DOHH2 (cell line): ENCODE measurements at regions not wholly inside any gene's neighbourhood (a gene's known extent, or its start where the extent isn't known, plus 50 kb on each side); places are given as distances from the start of the nearest gene placed in this dataset.

Experiments
- H3F3A ChIP-seq: fragments of 200-600 bp; sonication (generic), shearing (Covaris generic); 2 replicates; pipeline ENCODE4 v1.6.0; 2016; ENCODE audit warnings: antibody characterized with exemption, mild to moderate bottlenecking; ENCODE audit not compliant: control insufficient read depth, insufficient read depth
- H3K27ac ChIP-seq: fragments of 200-600 bp; sonication (generic); 2 replicates; pipeline ENCODE4 v1.5.1; 2014; ENCODE audit warnings: low read depth, mild to moderate bottlenecking, low read length, moderate library complexity
- H3K27me3 ChIP-seq: fragments of 200-600 bp; sonication (generic); 2 replicates; pipeline ENCODE4 v1.6.1; 2014; ENCODE audit warnings: mild to moderate bottlenecking, low read length, mixed read lengths; ENCODE audit not compliant: control insufficient read depth
- H3K36me3 ChIP-seq: fragments of 200-600 bp; sonication (generic); 2 replicates; pipeline ENCODE4 v1.6.1; 2014; ENCODE audit warnings: mild to moderate bottlenecking, low read length, moderate library complexity, mixed read lengths; ENCODE audit not compliant: control insufficient read depth
- H3K4me1 ChIP-seq: fragments of 200-600 bp; sonication (generic); 2 replicates; pipeline ENCODE4 v1.6.1; 2014; ENCODE audit warnings: mild to moderate bottlenecking, low read length, mixed read lengths; ENCODE audit not compliant: control insufficient read depth
- H3K4me2 ChIP-seq: fragments of 200-600 bp; sonication (generic); 2 replicates; pipeline ENCODE4 v1.6.0; 2014; ENCODE audit warnings: mild to moderate bottlenecking, low read length, moderate library complexity
- H3K4me3 ChIP-seq: fragments of 200-600 bp; sonication (generic); 2 replicates; pipeline ENCODE4 v1.5.1; 2014; ENCODE audit warnings: mild to moderate bottlenecking, low read length, mixed read lengths
- H3K79me2 ChIP-seq: fragments of 200-600 bp; sonication (generic); 2 replicates; pipeline ENCODE4 v1.6.1; 2014; ENCODE audit warnings: mild to moderate bottlenecking, low read length, mixed read lengths; ENCODE audit not compliant: control insufficient read depth
- H3K9me2 ChIP-seq: fragments of 200-600 bp; sonication (generic); replicated peaks from 2 replicates; pipeline ENCODE4 v1.6.1; 2014; ENCODE audit warnings: mild to moderate bottlenecking, low read length, mixed read lengths; ENCODE audit not compliant: control insufficient read depth
- H3K9me3 ChIP-seq: fragments of 200-600 bp; sonication (generic); 2 replicates; pipeline ENCODE4 v1.6.1; 2014; ENCODE audit warnings: antibody characterized with exemption, low read length, mixed read lengths; ENCODE audit not compliant: control insufficient read depth, insufficient read depth
- H4K20me1 ChIP-seq: fragments of 200-600 bp; sonication (generic); 2 replicates; pipeline ENCODE4 v1.6.0; 2014; ENCODE audit warnings: low read depth, mild to moderate bottlenecking, antibody characterized with exemption, low read length, moderate library complexity; ENCODE audit not compliant: control insufficient read depth, insufficient read depth
- CTCF ChIP-seq: fragments of 200-600 bp; sonication (generic); IDR thresholded peaks from one replicate; pipeline ENCODE4 v1.5.1; 2014; ENCODE audit warnings: antibody characterized with exemption, mild to moderate bottlenecking, low read depth, low read length; ENCODE audit not compliant: poor library complexity, severe bottlenecking
- EZH2phosphoT487 ChIP-seq: fragments of 200-600 bp; sonication (generic); IDR thresholded peaks from 2 replicates; pipeline ENCODE4 v1.6.1; 2017; ENCODE audit warnings: borderline replicate concordance, mild to moderate bottlenecking, antibody characterized with exemption, low read length, moderate library complexity, mixed read lengths

GRCh38 chr2:160931531-160931930 lies 228.7 kb upstream of the TANK start:
- H3F3A ChIP-seq = no peaks in the 10 kb centered on the region
- no peaks in the 10 kb centered on the region for H3K79me2 ChIP-seq
- H3K4me2 ChIP-seq = no peak overlapping the region
- no peaks in the 10 kb centered on the region for H3K36me3 ChIP-seq
- no peak overlapping the region for H3K27ac ChIP-seq
- no peaks in the 10 kb centered on the region for H4K20me1 ChIP-seq
- no peak for TF ChIP-seq CTCF
- TF ChIP-seq EZH2phosphoT487 = no peak
- H3K9me3 ChIP-seq = no peaks in the 10 kb centered on the region
- no peaks in the 10 kb centered on the region for H3K4me1 ChIP-seq
- H3K4me3 ChIP-seq = no peak overlapping the region
- no peaks in the 10 kb centered on the region for H3K9me2 ChIP-seq
- peaks cover 4% of the 10 kb centered on the region; the same call in 1 of the 2 replicates for H3K27me3 ChIP-seq

DNA sequence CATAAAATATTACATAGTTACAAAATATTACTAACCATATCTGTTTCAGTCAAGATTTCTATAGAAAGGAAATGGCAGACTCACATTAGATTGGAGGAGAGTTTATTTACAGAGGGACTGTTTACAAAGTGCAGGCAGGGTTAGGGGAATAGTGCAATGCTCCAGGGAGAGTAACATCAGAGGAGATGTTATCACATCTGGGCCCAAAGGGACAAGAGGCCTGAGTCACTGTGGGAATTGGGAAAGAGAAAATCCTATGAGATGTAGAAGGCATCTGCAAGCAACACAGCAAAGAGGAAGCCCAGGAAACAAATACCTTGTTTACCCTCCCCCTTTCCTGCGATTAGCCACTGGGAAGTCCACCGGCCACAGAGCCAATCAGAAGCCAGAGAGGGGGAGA lies 227.3 kb upstream of the TANK start:
- H3K27me3 ChIP-seq = peaks cover 4% of the 10 kb centered on the region; the same call in 1 of the 2 replicates
- no peaks in the 10 kb centered on the region for H3F3A ChIP-seq
- H3K4me2 ChIP-seq = no peak overlapping the region
- H4K20me1 ChIP-seq = no peaks in the 10 kb centered on the region
- H3K36me3 ChIP-seq = no peaks in the 10 kb centered on the region
- TF ChIP-seq EZH2phosphoT487 (no peak), CTCF (no peak)
- no peak overlapping the region for H3K27ac ChIP-seq
- H3K4me3 ChIP-seq = no peak overlapping the region
- no peaks in the 10 kb centered on the region for H3K79me2 ChIP-seq
- no peaks in the 10 kb centered on the region for H3K9me2 ChIP-seq
- no peaks in the 10 kb centered on the region for H3K4me1 ChIP-seq
- H3K9me3 ChIP-seq = no peaks in the 10 kb centered on the region

- Histone ChIP-seq H3K79me2 (no peaks in the 10 kb centered on the region), H4K20me1 (no peaks in the 10 kb centered on the region), H3K4me3 (no peak overlapping the region), H3K27ac (no peak overlapping the region), H3K4me1 (no peaks in the 10 kb centered on the region), H3K9me2 (no peaks in the 10 kb centered on the region), H3K4me2 (no peak overlapping the region), H3K36me3 (no peaks in the 10 kb centered on the region), H3K27me3 (peaks cover 4% of the 10 kb centered on the region; the same call in 1 of the 2 replicates), H3F3A (no peaks in the 10 kb centered on the region), H3K9me3 (no peaks in the 10 kb centered on the region)
- TF ChIP-seq EZH2phosphoT487 (no peak), CTCF (no peak)
Observed at GRCh38 chr2:160934263-160934662, 226.0 kb upstream of the TANK start.

DNA sequence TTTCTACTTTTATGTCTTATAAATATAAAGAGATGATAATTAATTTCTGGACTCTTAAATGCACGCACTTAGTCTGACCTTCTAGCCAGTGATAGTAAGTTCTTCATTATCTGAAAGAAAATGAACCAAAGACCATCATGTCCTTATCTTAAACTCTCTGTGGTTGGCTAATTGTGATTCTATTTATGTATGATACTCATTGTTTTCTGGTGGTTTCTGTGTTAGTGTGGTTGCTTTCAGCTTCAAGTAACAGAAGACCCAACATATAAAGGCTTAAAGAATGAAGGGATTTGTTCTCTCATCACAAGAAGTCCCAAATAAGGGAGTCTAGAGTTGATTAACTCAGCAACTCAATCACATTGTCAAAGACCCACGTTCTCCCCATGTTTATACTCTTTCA lies 225.2 kb upstream of the TANK start:
- Histone ChIP-seq H3K27me3 (peaks cover 4% of the 10 kb centered on the region; the same call in 1 of the 2 replicates), H3K4me3 (no peak overlapping the region), H3K4me2 (no peak overlapping the region)

More for the DNA sequence above, 225.2 kb upstream of the TANK start:
- no peaks in the 10 kb centered on the region for H3F3A ChIP-seq
- H3K9me2 ChIP-seq = no peaks in the 10 kb centered on the region
- H3K27ac ChIP-seq = no peak overlapping the region
- H4K20me1 ChIP-seq = no peaks in the 10 kb centered on the region
- H3K79me2 ChIP-seq = no peaks in the 10 kb centered on the region
- TF ChIP-seq CTCF (no peak), EZH2phosphoT487 (no peak)
- no peaks in the 10 kb centered on the region for H3K36me3 ChIP-seq
- no peaks in the 10 kb centered on the region for H3K9me3 ChIP-seq
- H3K4me1 ChIP-seq = no peaks in the 10 kb centered on the region
